ENCODE measurements at regions not wholly inside any gene's neighbourhood (a gene's known extent, or its start where the extent isn't known, plus 50 kb on each side); places are given as distances from the start of the nearest gene placed in this dataset.

- TF ChIP-seq GATA3 (IDR thresholded peaks at IDR 0.05; ENCODE audit: low read depth, low read length) (no peak), GATA2 (IDR thresholded peaks at IDR 0.05; ENCODE audit: low read depth, low read length) (no peak)
These were observed 374.6 kb upstream of the LRATD1 start for GRCh38 chr2:14257801-14258507.

GRCh38 chr2:14261771-14262170 is 370.7 kb upstream of the LRATD1 start:
- TF ChIP-seq GATA2 (IDR thresholded peaks at IDR 0.05; ENCODE audit: low read depth, low read length) (no peak), GATA3 (IDR thresholded peaks at IDR 0.05; ENCODE audit: low read depth, low read length) (no peak)

GRCh38 chr2:14263053-14263452 is 369.5 kb upstream of the LRATD1 start:
- TF ChIP-seq GATA2 (IDR thresholded peaks at IDR 0.05; ENCODE audit: low read depth, low read length), result no peak
- TF ChIP-seq GATA3 (IDR thresholded peaks at IDR 0.05; ENCODE audit: low read depth, low read length), result no peak

DNA sequence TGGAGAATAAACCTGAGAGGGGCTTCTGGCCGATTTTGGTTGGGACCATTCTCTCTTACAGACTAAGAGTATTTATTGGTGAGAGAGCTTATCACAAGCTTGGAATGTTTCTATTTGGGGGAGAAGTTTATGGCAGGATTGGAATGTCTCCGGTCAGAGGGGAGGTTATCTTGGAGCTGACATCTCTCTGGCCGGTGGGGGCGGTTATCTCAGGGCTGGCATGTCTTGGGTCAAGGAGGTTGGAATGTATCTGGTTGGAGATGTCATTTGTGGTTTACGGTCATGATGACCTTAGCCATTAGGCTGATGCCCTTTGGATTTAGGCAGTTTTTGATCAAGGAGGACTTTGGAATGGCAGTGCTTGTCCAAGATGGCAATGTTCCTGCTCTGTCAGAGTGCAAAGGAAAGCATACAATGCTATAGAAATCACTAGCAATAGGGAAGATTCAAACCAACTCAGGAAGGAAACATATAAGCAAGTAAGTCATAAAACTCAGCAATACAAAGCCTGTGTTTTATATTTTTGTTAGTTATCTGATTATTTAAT is 362.4 kb upstream of the LRATD1 start:
- no peak for TF ChIP-seq GATA3 (IDR thresholded peaks at IDR 0.05; ENCODE audit: low read depth, low read length)
- no peak for TF ChIP-seq GATA2 (IDR thresholded peaks at IDR 0.05; ENCODE audit: low read depth, low read length)

- TF ChIP-seq GATA3 (IDR thresholded peaks at IDR 0.05; ENCODE audit: low read depth, low read length), result no peak
- no peak for TF ChIP-seq GATA2 (IDR thresholded peaks at IDR 0.05; ENCODE audit: low read depth, low read length)
These were observed 360.0 kb upstream of the LRATD1 start for GRCh38 chr2:14272396-14273075.

DNA sequence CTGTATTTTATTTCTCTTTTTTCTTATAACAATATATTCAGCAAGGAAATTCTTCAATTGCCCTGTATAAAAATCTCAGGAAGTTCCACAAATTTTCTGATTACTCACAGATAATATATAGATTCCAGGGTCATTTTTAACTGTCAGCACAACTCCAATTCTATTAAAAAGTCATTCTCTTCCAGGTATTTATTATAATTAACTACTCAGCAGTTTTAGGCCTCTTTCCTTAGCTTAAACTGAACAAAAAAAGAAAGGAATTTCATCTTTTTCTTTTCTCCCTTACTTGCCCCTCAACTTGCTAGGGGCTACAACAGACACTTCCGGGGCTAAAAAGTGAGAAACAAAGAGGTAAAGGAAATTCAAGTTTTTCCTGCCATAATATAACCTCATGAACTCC is 358.9 kb upstream of the LRATD1 start:
- TF ChIP-seq GATA3 (IDR thresholded peaks at IDR 0.05; ENCODE audit: low read depth, low read length), result no peak
- no peak for TF ChIP-seq GATA2 (IDR thresholded peaks at IDR 0.05; ENCODE audit: low read depth, low read length)

DNA sequence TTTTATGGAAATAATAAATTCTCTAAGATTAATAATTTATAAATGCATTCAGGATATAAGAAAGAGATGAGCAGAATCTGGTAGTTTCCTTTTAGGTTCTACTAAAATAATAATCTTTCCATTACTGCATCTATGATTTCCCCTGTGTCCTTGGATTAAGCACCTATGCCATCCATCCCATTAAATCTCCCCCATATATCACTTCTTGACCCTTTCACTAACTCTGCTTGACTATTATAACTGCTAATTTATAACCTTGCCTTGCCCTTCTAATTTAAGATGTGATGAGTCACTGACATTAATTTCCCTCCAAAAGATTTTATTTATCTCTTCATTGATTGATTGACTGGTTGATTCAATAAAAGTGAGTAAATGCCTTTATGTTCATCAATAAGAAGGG is 348.3 kb upstream of the LRATD1 start:
- no peak for TF ChIP-seq GATA3 (IDR thresholded peaks at IDR 0.05; ENCODE audit: low read depth, low read length)
- TF ChIP-seq GATA2 (IDR thresholded peaks at IDR 0.05; ENCODE audit: low read depth, low read length), result no peak

- TF ChIP-seq GATA3 (IDR thresholded peaks at IDR 0.05; ENCODE audit: low read depth, low read length) (no peak), GATA2 (IDR thresholded peaks at IDR 0.05; ENCODE audit: low read depth, low read length) (no peak)
These were observed 346.7 kb upstream of the LRATD1 start for GRCh38 chr2:14285812-14286211.

- no peak for TF ChIP-seq GATA2 (IDR thresholded peaks at IDR 0.05; ENCODE audit: low read depth, low read length)
- no peak for TF ChIP-seq GATA3 (IDR thresholded peaks at IDR 0.05; ENCODE audit: low read depth, low read length)
These were observed 344.5 kb upstream of the LRATD1 start for GRCh38 chr2:14288016-14288415.

GRCh38 chr2:14292964-14293363 is 339.6 kb upstream of the LRATD1 start:
- TF ChIP-seq GATA2 (IDR thresholded peaks at IDR 0.05; ENCODE audit: low read depth, low read length) (no peak), GATA3 (IDR thresholded peaks at IDR 0.05; ENCODE audit: low read depth, low read length) (no peak)

DNA sequence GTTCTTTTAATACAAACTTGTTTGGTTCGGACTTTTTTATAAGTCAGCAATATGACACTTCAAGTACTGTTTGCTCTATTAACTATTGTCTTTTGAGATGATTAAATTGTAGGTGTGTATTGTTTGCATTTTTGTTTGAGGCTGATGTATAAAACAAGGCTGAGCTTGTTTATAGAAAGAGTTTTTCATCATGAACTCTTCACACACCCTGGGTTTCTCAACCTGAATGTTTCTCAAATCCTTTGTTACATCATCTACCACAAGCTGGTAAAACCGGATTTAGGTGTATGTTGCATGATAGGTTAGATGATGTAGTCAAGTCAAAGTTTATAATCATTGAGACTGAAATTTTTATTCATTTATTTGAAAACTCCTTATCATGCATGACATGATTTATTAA is 335.2 kb upstream of the LRATD1 start:
- TF ChIP-seq GATA3 (IDR thresholded peaks at IDR 0.05; ENCODE audit: low read depth, low read length) (no peak), GATA2 (IDR thresholded peaks at IDR 0.05; ENCODE audit: low read depth, low read length) (no peak)

DNA sequence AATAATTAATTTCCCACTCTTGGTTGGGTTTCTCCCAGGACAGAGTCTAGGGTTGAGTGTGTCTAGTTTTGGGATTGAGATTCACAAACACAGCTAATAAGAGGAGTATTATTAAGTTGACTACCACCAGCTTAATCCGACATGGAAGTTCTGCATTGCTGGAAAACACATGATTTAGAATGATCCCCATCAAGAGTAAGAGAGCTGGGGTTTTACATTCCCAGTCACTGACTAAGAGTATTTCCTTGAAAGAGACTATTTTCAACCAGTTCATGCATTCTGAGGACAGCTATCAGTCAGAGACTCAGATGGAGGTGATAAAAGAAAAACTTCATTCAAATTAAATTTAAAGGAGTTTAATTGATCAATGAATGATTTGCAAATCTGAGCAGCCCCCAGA is 334.6 kb upstream of the LRATD1 start:
- no peak for TF ChIP-seq GATA3 (IDR thresholded peaks at IDR 0.05; ENCODE audit: low read depth, low read length)
- no peak for TF ChIP-seq GATA2 (IDR thresholded peaks at IDR 0.05; ENCODE audit: low read depth, low read length)

- TF ChIP-seq GATA3 (IDR thresholded peaks at IDR 0.05; ENCODE audit: low read depth, low read length) (no peak), GATA2 (IDR thresholded peaks at IDR 0.05; ENCODE audit: low read depth, low read length) (no peak)
These were observed 331.2 kb upstream of the LRATD1 start for GRCh38 chr2:14301331-14301730.

DNA sequence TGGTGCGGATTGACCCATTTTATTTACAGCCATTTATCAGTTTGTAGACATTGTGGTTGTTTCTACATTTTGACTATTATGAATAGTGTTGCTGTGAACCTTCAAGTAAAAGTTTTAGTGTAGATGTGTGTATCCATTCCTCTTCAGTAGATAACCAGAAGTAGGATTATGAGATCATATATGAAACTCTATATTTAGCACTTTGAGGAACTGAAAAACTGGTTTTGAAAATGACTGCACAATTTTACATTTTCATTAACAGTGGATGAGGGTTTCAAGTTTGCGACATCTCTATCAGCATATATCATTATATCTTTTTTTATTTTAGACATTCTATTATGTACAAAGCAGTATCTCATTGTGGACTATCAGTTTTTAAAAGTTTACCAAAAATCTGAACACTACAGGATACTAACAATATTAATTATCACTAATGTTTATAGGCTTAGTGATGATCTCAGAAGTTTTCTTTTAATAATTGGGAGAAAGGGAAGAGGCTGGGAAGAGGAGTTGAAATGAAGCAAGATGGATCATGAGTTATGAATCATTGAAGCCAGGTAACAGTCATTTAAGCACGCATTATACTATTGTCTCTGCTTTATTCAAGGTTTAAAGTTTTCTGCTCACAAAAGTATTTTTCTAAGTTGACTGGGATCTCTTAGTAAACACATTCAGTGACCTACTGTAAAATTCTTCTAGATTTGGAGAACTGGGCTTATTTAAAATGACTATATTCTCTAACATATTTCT is 329.0 kb upstream of the LRATD1 start:
- TF ChIP-seq GATA2 (IDR thresholded peaks at IDR 0.05; ENCODE audit: low read depth, low read length) (no peak), GATA3 (IDR thresholded peaks at IDR 0.05; ENCODE audit: low read depth, low read length) (no peak)

Measured in SH-SY5Y (cell line).